ENCODE measurements at regions not wholly inside any gene's neighbourhood (a gene's known extent, or its start where the extent isn't known, plus 50 kb on each side); places are given as distances from the start of the nearest gene placed in this dataset.

- no peak overlapping the region for H3K4me3 Mint-ChIP-seq (ENCODE audit: unreplicated experiment)
- no peak for DNase-seq
- TF ChIP-seq, protein P1, sequence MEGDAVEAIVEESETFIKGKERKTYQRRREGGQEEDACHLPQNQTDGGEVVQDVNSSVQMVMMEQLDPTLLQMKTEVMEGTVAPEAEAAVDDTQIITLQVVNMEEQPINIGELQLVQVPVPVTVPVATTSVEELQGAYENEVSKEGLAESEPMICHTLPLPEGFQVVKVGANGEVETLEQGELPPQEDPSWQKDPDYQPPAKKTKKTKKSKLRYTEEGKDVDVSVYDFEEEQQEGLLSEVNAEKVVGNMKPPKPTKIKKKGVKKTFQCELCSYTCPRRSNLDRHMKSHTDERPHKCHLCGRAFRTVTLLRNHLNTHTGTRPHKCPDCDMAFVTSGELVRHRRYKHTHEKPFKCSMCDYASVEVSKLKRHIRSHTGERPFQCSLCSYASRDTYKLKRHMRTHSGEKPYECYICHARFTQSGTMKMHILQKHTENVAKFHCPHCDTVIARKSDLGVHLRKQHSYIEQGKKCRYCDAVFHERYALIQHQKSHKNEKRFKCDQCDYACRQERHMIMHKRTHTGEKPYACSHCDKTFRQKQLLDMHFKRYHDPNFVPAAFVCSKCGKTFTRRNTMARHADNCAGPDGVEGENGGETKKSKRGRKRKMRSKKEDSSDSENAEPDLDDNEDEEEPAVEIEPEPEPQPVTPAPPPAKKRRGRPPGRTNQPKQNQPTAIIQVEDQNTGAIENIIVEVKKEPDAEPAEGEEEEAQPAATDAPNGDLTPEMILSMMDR (IDR thresholded peaks at IDR 0.05; ENCODE audit: partially characterized antibody, unreplicated experiment): no peak
- H3K9me3 Mint-ChIP-seq (ENCODE audit: unreplicated experiment): no peaks in the 10 kb centered on the region
- no peak overlapping the region for H3K27ac Mint-ChIP-seq (ENCODE audit: unreplicated experiment)
- no peaks in the 10 kb centered on the region for H3K4me1 Mint-ChIP-seq (ENCODE audit: low read depth, unreplicated experiment)
- H3K36me3 Mint-ChIP-seq (ENCODE audit: unreplicated experiment): no peaks in the 10 kb centered on the region
- H3K27me3 Mint-ChIP-seq (ENCODE audit: unreplicated experiment): no peaks in the 10 kb centered on the region
Measured at GRCh38 chrX:15072259-15072658, 197.6 kb downstream of the ASB9 start.

DNA sequence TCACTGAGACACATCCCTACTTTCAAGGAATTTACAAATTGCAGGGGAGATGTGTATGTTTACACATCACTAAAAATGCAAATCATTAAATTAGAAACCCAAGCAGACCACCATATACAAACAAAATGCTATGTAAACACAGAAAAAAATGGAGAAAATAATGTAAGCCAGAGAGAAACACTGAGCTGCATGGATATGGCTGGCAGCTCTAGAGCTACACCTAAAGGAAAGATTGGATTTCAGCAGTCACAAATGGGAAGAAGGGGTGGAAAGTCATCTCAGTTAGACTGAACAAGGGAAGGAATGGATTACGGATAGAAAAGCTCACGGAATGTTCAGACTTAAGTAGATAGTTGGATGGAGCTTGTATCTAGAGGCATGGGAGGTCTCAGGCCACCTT, 186.3 kb downstream of the MOSPD2 start:
- no peaks in the 10 kb centered on the region for H3K9me3 Mint-ChIP-seq (ENCODE audit: unreplicated experiment)
- no peak overlapping the region for H3K27ac Mint-ChIP-seq (ENCODE audit: unreplicated experiment)

GRCh38 chrX:15056044-15056443, 182.8 kb downstream of the MOSPD2 start:
- no peak overlapping the region for H3K27ac Mint-ChIP-seq (ENCODE audit: unreplicated experiment)
- no peak for DNase-seq
- H3K27me3 Mint-ChIP-seq (ENCODE audit: unreplicated experiment): no peaks in the 10 kb centered on the region
- H3K4me3 Mint-ChIP-seq (ENCODE audit: unreplicated experiment): no peak overlapping the region
- H3K4me1 Mint-ChIP-seq (ENCODE audit: low read depth, unreplicated experiment): no peaks in the 10 kb centered on the region
- TF ChIP-seq, protein P1 (IDR thresholded peaks at IDR 0.05; ENCODE audit: partially characterized antibody, unreplicated experiment): no peak
- H3K9me3 Mint-ChIP-seq (ENCODE audit: unreplicated experiment): no peaks in the 10 kb centered on the region
- H3K36me3 Mint-ChIP-seq (ENCODE audit: unreplicated experiment): no peaks in the 10 kb centered on the region

More for the DNA sequence above, 186.3 kb downstream of the MOSPD2 start:
- Mint-ChIP-seq H3K4me1 (ENCODE audit: low read depth, unreplicated experiment) (no peaks in the 10 kb centered on the region), H3K27me3 (ENCODE audit: unreplicated experiment) (no peaks in the 10 kb centered on the region), H3K4me3 (ENCODE audit: unreplicated experiment) (no peak overlapping the region), H3K36me3 (ENCODE audit: unreplicated experiment) (no peaks in the 10 kb centered on the region)
- DNase-seq: no peak
- TF ChIP-seq, protein P1 (IDR thresholded peaks at IDR 0.05; ENCODE audit: partially characterized antibody, unreplicated experiment): no peak

- no peak overlapping the region for H3K4me3 Mint-ChIP-seq (ENCODE audit: unreplicated experiment)
- H3K9me3 Mint-ChIP-seq (ENCODE audit: unreplicated experiment): no peaks in the 10 kb centered on the region
- TF ChIP-seq, protein P1 (IDR thresholded peaks at IDR 0.05; ENCODE audit: partially characterized antibody, unreplicated experiment): no peak
- no peak for DNase-seq
- H3K4me1 Mint-ChIP-seq (ENCODE audit: low read depth, unreplicated experiment): no peaks in the 10 kb centered on the region
- no peak overlapping the region for H3K27ac Mint-ChIP-seq (ENCODE audit: unreplicated experiment)
- H3K27me3 Mint-ChIP-seq (ENCODE audit: unreplicated experiment): no peaks in the 10 kb centered on the region
- H3K36me3 Mint-ChIP-seq (ENCODE audit: unreplicated experiment): no peaks in the 10 kb centered on the region
Measured at GRCh38 chrX:15055146-15055930, 182.1 kb downstream of the MOSPD2 start.

DNA sequence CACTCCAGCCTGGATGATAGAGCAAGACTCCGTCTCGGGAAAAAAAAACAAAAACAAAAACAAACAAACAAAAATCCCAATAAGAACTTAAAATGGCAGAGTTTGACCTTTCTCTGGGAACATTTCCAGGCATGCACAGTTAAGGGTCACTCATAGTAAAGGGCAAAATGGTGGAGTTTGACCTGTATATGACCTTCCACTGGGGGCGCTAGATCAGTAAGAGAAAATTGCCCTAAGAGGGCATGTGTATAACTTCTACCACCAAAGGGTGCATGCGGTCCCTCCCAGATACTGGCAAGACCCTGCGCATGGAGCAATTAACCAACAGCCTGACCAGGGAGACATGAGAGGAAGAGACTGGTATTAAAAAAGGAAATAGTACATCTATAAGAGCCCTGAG, 177.2 kb downstream of the MOSPD2 start:
- no peak for DNase-seq
- peaks cover 2% of the 10 kb centered on the region for H3K9me3 Mint-ChIP-seq (ENCODE audit: unreplicated experiment)

More for the DNA sequence above, 177.2 kb downstream of the MOSPD2 start:
- Mint-ChIP-seq H3K27ac (ENCODE audit: unreplicated experiment) (no peak overlapping the region), H3K27me3 (ENCODE audit: unreplicated experiment) (no peaks in the 10 kb centered on the region), H3K4me1 (ENCODE audit: low read depth, unreplicated experiment) (no peaks in the 10 kb centered on the region), H3K36me3 (ENCODE audit: unreplicated experiment) (no peaks in the 10 kb centered on the region), H3K4me3 (ENCODE audit: unreplicated experiment) (no peak overlapping the region)
- TF ChIP-seq, protein P1 (IDR thresholded peaks at IDR 0.05; ENCODE audit: partially characterized antibody, unreplicated experiment): no peak
